ENCODE measurements at regions not wholly inside any gene's neighbourhood (a gene's known extent, or its start where the extent isn't known, plus 50 kb on each side); places are given as distances from the start of the nearest gene placed in this dataset.

GRCh38 chr3:110897046-110897445, 174.6 kb upstream of the NECTIN3 start:
- H3K27ac ChIP-seq (ENCODE audit: low read depth, low read length), result no peak overlapping the region
- H3K9me3 ChIP-seq (ENCODE audit: control insufficient read depth, insufficient read depth, low read length), result no peaks in the 10 kb centered on the region; the same call in 1 of the 2 replicates
- ChIA-PET CTCF (no interaction called here), POLR2A (no interaction called here)
- TF ChIP-seq, protein P1, sequence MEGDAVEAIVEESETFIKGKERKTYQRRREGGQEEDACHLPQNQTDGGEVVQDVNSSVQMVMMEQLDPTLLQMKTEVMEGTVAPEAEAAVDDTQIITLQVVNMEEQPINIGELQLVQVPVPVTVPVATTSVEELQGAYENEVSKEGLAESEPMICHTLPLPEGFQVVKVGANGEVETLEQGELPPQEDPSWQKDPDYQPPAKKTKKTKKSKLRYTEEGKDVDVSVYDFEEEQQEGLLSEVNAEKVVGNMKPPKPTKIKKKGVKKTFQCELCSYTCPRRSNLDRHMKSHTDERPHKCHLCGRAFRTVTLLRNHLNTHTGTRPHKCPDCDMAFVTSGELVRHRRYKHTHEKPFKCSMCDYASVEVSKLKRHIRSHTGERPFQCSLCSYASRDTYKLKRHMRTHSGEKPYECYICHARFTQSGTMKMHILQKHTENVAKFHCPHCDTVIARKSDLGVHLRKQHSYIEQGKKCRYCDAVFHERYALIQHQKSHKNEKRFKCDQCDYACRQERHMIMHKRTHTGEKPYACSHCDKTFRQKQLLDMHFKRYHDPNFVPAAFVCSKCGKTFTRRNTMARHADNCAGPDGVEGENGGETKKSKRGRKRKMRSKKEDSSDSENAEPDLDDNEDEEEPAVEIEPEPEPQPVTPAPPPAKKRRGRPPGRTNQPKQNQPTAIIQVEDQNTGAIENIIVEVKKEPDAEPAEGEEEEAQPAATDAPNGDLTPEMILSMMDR (IDR thresholded peaks at IDR 0.05; ENCODE audit: low read depth, low read length), result no peak
- no peaks in the 10 kb centered on the region for H3K27me3 ChIP-seq (ENCODE audit: control insufficient read depth, insufficient read depth, low read length)
- no peak overlapping the region for H3K4me3 ChIP-seq (ENCODE audit: low read depth, low read length)
- no peak for DNase-seq (ENCODE audit: low read depth, low spot score)

- H3K27ac ChIP-seq (ENCODE audit: low read depth, low read length), result no peak overlapping the region
- TF ChIP-seq, protein P1 (IDR thresholded peaks at IDR 0.05; ENCODE audit: low read depth, low read length), result no peak
- no peaks in the 10 kb centered on the region for H3K9me3 ChIP-seq (ENCODE audit: control insufficient read depth, insufficient read depth, low read length)
- DNase-seq (ENCODE audit: low read depth, low spot score), result no peak
- ChIA-PET CTCF (interaction anchor here (1.6 kb wide), 1 partner anchor 21 kb away, joined by 3 read pairs; no protein-coding TSS in a partner anchor), POLR2A (no interaction called here)
- no peak overlapping the region for H3K4me3 ChIP-seq (ENCODE audit: low read depth, low read length)
- no peaks in the 10 kb centered on the region for H3K27me3 ChIP-seq (ENCODE audit: control insufficient read depth, insufficient read depth, low read length)
Measured at GRCh38 chr3:110900576-110900975, 171.0 kb upstream of the NECTIN3 start.

- no peak for DNase-seq (ENCODE audit: low read depth, low spot score)
- H3K27ac ChIP-seq (ENCODE audit: low read depth, low read length), result no peak overlapping the region
- TF ChIP-seq, protein P1 (IDR thresholded peaks at IDR 0.05; ENCODE audit: low read depth, low read length), result no peak
- ChIA-PET POLR2A (no interaction called here), CTCF (no interaction called here)
- no peaks in the 10 kb centered on the region for H3K9me3 ChIP-seq (ENCODE audit: control insufficient read depth, insufficient read depth, low read length)
- H3K4me3 ChIP-seq (ENCODE audit: low read depth, low read length), result no peak overlapping the region
- no peaks in the 10 kb centered on the region for H3K27me3 ChIP-seq (ENCODE audit: control insufficient read depth, insufficient read depth, low read length)
Measured at GRCh38 chr3:110901536-110901935, 170.1 kb upstream of the NECTIN3 start.

DNA sequence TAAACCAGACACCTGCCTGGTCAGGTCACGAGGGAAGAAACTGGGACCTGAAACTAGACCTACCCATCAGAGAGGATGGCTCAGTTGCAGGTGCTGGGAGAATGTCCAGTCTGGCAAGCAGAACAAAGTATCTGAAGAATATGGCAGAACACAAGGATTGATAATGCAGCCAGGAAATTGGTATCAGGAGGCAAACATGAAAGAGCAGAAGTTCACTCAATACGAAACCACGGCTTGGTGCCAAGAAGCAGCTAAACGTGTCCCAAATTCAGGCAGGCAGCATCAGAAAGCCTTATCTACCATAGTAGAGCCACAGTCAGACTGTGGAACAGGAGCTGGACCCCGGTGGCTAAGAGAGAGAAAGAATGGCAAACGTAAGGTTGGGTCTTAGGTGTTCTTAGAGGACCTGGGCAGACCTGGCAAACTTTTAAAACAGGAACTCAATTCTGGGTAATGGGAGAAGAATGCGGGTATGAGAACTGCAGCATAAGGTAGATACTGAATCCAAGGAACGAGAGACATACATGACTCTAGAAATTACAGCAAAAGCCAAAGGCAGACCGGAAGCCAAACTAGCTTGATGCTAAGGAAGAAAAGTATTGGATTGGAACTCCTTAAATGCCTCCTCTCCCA, 169.0 kb upstream of the NECTIN3 start:
- Histone ChIP-seq H3K27ac (ENCODE audit: low read depth, low read length) (no peak overlapping the region), H3K9me3 (ENCODE audit: control insufficient read depth, insufficient read depth, low read length) (no peaks in the 10 kb centered on the region), H3K27me3 (ENCODE audit: control insufficient read depth, insufficient read depth, low read length) (no peaks in the 10 kb centered on the region), H3K4me3 (ENCODE audit: low read depth, low read length) (no peak overlapping the region)
- ChIA-PET CTCF (no interaction called here), POLR2A (no interaction called here)
- TF ChIP-seq, protein P1 (IDR thresholded peaks at IDR 0.05; ENCODE audit: low read depth, low read length), result no peak
- DNase-seq (ENCODE audit: low read depth, low spot score), result no peak

DNA sequence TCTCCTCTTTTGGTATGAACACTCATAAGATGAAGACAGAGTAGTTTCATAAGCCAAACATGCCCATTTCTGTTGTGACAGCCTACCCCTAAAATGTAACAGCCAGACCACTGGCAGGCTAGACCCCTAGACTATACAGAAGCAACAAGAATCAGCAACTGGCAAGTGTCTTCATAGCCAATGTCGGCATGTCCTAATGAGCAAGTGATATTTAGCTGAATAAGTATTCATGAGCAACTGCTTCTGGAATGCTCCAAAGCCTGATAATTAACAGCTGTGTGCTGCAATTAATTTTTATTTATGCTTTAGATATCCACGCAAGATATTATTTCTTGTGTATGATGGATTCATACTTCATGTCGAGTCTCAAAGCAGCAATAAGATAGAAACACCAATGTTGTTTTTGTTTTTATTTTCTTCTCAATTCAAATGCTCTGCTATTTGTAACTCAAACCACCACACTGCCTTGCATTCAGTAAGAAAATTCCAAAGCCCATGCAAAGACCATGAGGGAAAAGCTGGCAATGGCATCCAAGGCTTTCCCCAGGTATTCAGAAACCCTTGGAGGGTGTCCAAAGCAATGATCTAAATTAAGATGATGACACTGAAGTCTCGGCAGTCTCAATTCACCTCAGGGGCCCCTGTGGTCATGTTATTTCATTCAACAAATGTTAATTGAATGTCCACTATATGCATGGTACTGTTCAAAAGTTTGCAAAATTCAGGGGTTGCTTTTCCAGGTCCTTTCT, 167.7 kb upstream of the NECTIN3 start:
- no peaks in the 10 kb centered on the region for H3K27me3 ChIP-seq (ENCODE audit: control insufficient read depth, insufficient read depth, low read length)
- no peak for DNase-seq (ENCODE audit: low read depth, low spot score)
- H3K4me3 ChIP-seq (ENCODE audit: low read depth, low read length), result no peak overlapping the region
- H3K27ac ChIP-seq (ENCODE audit: low read depth, low read length), result no peak overlapping the region
- ChIA-PET POLR2A (no interaction called here), CTCF (no interaction called here)
- TF ChIP-seq, protein P1 (IDR thresholded peaks at IDR 0.05; ENCODE audit: low read depth, low read length), result no peak
- H3K9me3 ChIP-seq (ENCODE audit: control insufficient read depth, insufficient read depth, low read length), result no peaks in the 10 kb centered on the region

All from AG04450 (cell line).